Eye (tissue), 1 donor: ENCODE measurements at regions not wholly inside any gene's neighbourhood (a gene's known extent, or its start where the extent isn't known, plus 50 kb on each side); places are given as distances from the start of the nearest gene placed in this dataset.

ENCODE experiments used
- DNase-seq: peaks from one replicate; pipeline ENCODE4 v3.0.0-alpha.2; 2015

DNA sequence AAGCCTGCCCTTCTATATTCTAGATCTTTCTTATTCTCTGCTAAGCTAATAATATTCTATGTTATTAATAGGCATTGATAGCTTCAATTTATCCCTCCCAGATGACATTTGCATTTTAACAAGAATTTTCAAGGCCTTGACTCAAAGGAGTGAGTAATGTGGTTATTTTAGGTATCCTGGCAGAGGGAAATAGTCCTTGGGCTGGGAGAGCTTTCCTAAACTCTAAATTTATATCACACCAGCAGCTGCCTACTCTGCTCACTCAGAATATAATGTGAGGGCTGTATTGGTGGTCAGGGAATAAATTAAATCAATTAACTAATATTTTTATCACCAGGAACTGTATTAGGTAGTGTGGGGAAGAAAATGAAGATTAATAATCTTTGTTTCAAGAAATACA, 74.8 kb upstream of the ADAM23 start:
- DNase-seq = no peak

DNA sequence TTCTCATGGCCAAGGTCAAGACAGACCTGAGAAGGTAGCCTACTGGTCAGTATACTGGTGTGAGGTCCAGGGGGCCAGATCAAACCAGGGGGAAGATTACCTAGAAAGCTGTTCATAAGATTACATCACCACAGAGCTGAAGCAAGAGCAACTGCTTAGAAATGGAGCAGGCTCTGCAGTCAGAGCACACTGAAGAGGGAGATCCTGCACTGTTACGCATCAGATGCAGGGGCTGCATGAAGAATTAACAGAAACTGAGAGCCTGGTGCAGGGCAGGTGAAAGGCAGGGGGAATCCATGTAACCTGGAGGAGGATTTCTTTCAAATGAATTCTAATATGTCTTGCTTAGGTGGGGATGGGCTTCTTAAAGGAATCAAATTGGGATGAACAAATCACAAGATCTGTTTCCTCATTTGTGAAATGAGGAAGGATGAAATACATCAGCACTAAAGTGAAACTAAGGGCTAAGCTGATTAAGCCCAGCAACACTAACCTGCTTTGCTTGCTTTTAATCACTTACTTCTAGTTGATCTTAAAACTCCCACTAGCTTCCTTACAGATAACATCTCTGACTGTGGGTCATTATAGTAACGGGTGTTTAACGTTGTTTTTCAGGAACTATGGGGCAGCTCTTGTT, 74.3 kb upstream of the ADAM23 start:
- no peak for DNase-seq

DNA sequence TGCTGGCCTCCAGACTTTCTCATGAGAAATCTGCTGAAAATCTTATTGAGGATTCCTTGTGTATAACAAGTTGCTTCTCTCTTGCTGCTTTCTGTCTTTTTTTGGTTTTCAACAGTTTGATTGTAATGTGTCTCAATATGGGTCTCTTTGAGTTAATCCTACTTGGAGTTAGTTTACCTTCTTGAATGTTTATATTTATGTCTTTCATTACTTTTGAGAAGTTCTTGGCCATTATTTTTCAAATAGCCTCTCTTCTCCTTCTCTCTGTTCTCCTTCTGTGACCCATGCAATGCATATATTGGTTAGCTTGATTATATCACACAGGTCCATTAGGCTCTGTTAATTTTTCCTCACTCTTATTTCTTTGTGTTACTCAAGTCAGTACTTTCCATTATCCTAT, 67.4 kb upstream of the ADAM23 start:
- DNase-seq = no peak

DNA sequence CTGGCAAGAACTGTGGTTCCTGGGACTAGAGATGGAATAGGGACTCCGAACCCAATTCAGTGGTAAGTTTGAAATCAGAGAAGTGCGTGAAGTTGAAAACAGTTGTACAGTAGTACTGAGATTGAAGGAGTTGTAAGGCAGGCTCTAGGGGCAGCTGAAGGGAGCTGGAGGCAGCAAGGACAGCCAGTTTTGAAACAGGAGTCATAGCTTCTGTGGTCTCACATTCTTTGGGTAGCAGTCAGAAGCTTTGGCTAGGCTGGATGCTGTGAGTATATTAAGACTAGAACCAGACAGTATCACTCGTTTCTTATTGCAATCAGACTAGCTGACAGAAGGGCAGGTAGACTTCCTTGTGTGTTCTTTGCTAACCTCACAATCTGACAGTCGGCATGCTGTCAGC, 64.5 kb upstream of the ADAM23 start:
- DNase-seq = no peak

DNA sequence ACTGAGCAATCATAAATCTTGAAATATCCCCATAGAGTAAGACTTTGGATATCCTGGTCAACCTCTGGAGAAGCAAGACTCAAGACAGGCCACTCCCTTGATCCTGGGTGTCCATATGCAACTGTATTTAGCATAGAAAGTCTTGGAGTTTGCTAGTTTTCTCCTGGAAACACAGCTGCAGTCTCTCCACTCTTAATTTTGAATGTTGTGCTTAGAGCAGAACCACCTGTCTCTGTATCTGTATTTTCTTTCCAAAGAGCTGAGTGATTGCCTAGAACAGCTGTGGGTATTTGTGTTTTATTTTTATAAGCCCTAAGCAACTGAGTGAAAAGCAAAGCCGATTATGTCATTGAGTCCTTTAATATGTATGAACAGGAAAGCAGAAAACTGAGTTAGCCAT, 64.1 kb upstream of the ADAM23 start:
- peak; percentile 31 for DNase-seq

DNA sequence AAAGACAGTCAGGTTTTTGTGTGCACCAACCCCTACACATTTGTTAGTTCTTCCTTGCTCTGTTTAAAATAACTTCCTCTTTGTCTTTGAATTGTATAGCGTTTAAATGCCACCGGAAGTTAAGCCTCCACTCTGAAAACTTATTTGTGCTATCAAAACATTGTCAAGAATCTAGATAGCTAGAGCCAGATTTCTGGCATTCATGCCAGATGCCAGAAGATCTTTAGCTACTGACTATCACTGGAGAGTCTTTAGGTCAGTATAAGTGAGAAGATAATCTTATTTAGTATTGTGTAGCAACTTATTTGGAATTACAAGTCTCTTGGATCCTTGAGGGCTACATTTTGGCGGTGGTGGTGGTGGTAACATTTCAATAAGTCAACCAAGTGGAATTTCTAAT, 63.4 kb upstream of the ADAM23 start:
- DNase-seq = no peak

DNA sequence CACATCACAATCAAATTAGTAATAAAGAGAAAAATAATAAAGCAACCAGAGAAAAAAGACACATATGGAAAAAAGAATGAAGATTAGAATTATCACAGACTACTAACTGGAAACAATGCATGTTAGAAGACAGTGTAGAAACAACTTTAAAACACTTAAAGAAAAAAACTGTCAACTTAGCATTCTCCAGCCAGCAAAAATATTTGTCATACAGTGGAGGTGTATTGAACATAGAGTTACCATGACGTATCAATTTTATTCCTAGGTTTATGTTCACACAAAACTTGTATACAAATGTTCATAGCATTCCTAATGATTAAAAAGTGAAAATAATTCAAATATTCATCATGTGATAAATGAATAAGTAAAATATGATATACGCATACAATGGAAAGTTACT, 61.5 kb upstream of the ADAM23 start:
- DNase-seq = no peak

DNA sequence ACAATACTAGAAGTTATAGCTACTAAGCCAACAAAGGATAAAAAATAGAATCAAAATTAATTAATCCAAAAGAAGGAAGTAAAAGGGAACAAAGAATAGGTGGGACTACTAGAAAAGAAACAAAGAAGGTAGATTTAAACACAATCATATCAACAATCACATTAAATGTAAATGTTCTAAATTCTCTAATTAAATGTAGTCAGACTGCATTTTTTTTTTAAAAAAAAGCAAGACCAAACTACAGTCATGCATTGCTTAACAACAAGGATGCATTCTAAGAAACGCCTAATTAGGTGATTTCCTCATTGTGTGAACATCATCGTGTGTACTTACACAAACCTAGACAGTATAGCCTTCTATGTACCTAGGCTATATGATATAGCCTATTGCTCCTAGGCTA, 59.7 kb upstream of the ADAM23 start:
- no peak for DNase-seq

DNA sequence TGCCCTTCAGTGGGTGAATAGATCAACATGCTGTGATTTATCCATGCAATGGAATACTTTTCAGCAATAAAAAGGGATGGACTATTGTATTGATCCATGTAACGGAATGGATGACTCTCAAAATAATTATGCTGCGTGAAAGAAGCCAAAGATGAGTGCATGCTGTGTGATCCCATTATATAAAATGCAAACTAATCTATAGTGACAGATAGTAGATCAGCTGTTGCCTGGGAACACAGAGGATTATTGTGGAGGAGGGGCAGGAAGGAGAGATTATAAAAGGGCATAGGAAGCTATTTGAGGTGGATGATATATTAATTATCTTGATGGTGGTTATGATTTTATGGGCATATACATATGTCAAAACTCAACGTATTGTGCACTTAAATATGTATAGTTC, 55.5 kb upstream of the ADAM23 start:
- DNase-seq = peak; percentile 71

DNA sequence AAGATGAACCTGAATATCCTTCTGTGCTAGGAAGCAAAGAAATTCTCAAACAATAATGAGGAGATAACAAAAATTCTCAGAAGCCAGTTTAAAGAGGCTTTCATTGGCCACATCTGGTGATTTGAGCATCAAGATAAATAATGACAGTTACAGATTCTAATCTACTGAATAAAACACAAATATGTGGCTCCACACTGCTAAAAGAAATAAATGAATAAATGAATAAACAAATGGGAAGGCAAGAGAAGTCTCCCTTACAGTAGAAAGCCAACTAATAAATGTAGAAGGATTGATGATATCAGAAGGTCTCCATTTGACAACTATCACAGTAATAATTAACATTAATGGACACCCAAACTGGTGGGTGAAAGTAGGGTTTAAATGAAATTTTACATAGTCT, 54.6 kb upstream of the ADAM23 start:
- no peak for DNase-seq

DNA sequence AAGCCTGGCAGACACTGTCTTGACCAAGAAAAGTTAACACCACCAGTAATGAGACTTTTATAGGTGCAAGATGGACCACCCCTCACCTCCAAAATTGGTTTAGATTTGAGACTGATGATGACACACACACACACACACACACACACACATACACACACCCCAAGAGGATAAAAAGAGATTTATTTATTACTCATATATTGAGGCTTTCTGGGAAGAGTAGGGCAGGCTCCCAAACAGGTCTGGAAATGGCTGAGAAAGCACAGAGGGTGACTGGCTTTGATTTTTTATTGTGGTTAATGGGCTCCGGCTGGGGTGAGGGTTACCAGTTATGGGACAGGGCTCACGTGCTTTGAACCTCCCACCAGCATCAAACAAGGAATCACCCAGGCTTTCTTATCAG, 54.2 kb upstream of the ADAM23 start:
- DNase-seq = no peak

DNA sequence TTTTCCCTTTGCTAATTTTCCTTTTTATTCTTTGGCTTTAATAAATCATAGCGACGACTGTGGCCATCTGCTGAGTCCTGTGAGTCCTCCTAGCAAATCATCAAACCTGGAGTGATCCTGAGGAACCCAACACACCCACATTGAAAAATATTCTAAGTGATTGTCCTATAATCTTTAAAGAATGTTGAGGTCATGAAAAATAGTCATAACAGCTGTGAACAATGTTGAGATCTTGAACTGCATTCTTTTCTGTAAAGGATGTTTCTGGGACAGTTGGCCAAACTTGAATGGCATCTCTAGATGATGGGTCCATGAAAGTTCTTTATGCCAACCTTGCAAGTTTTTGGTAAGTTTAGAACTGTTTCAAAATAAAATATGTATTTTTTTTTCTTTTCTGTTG, 53.2 kb upstream of the ADAM23 start:
- DNase-seq = no peak

DNA sequence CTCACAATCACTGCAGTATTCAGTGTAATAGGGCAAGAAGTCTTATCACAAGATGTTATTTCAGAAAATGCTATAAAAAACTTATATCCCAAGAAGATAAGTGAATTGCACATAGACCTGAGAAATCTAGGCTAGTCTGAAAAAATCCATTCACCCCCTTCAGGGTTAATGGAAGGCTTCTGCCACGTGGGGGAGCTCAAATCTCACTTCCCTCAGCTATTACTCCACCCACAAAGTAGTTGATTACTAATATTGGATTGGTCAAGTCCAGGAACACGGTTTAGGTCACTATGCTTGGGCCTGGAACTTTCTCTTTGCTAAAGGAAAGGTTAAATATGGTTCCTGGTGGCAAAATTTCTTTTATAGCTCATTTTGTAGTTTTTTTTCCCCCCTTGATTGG, 51.2 kb upstream of the ADAM23 start:
- no peak for DNase-seq
